ENCODE measurements at regions not wholly inside any gene's neighbourhood (a gene's known extent, or its start where the extent isn't known, plus 50 kb on each side); places are given as distances from the start of the nearest gene placed in this dataset.

DNA sequence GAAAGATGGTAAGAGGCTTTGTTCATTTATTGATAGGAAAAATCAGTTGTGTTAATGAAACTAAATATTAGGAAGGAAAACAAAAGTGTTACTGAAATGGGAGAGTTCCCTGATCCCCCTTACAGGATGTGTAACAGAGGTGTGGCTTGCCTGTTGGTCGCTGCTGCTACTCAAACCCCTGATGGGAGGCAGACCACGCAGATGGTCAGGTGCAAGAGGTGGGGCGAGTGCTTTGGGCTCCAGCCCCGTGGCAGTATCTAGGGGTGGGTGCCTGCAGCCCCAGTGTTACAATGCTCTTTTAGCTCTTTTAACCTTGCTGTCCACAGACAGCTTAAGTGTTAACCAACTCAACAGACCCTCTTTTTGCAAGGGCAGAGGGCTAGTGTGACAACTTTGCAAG, 319.6 kb upstream of the DCN start:
- TF ChIP-seq ZNF274 (IDR thresholded peaks at IDR 0.05; ENCODE audit: low read depth, low read length) (no peak), YY1 (IDR thresholded peaks at IDR 0.05; ENCODE audit: insufficient read depth, insufficient read length) (no peak), SUZ12 (IDR thresholded peaks at IDR 0.05; ENCODE audit: extremely low read depth, insufficient read depth, insufficient read length) (no peak)
